Right cardiac atrium (tissue), 5 donors: ENCODE measurements at regions not wholly inside any gene's neighbourhood (a gene's known extent, or its start where the extent isn't known, plus 50 kb on each side); places are given as distances from the start of the nearest gene placed in this dataset.

Experiments used
- ATAC-seq, 2 donors: fragments of 200-7000 bp; cut with Tn5 transposase; one replicate each; pipeline versions ENCODE4 v1.8.0 to v1.9.1; 2020; ENCODE audit warnings: moderate library complexity in 2 of 2, mild to moderate bottlenecking in 1 of 2
- DNase-seq, 3 donors: peaks; one replicate each; pipeline ENCODE4 v3.0.0-alpha.2; 2020
- H3K27ac ChIP-seq: one replicate; pipeline ENCODE4 v1.5.1; 2013; ENCODE audit warnings: mild to moderate bottlenecking, low read length, control low read depth, moderate library complexity
- H3K27me3 ChIP-seq: one replicate; pipeline ENCODE4 v1.6.1; 2013; ENCODE audit not compliant: control insufficient read depth, insufficient read depth
- H3K4me1 ChIP-seq: one replicate; pipeline ENCODE4 v1.6.1; 2013; ENCODE audit warnings: low read length; ENCODE audit not compliant: control insufficient read depth, insufficient read depth
- H3K4me3 ChIP-seq: one replicate; pipeline ENCODE4 v1.5.1; 2013; ENCODE audit warnings: low read length, control low read depth
- H3K9me3 ChIP-seq: one replicate; pipeline ENCODE4 v1.6.1; 2013; ENCODE audit warnings: low read length; ENCODE audit not compliant: control insufficient read depth
- WGBS: extraction: QIAGEN DNeasy Blood & Tissue Kit; methylation state at CpG from one replicate; pipeline ENCODE4 v1.1.7; 2013; 5-methylcytosine and 5-hydroxymethylcytosine counted together
- intact Hi-C, 4 donors: fragments of 100-400 bp; cut with DNase I; formaldehyde crosslinking; loops; one replicate each; pipeline versions ENCODE4 v1.11.0 to v1.14.0; 2022 to 2023
- donor health status: healthy with polysubstance abuse.
- donor health status: DM: no; HTN: yes; CAD: no.
- donor health status: DM: no; HTN: no; CAD: no.
- donor health status: DM: no; HTN: yes; CAD: no; lungs with severe emphysema.
- donor health status: DM: yes; HTN: yes; CAD: no.

GRCh38 chr3:144073698-144074097 lies 102.1 kb downstream of the DIPK2A start:
- Histone ChIP-seq H3K4me1 (no peaks in the 10 kb centered on the region), H3K27me3 (no peaks in the 10 kb centered on the region), H3K9me3 (no peaks in the 10 kb centered on the region), H3K27ac (no peak overlapping the region), H3K4me3 (no peak overlapping the region)
- WGBS = 90% methylated on average over 1 of the region's 1 CpG
- ATAC-seq (no peak), DNase-seq (no peak)
- intact Hi-C loops = no loop called here

DNA sequence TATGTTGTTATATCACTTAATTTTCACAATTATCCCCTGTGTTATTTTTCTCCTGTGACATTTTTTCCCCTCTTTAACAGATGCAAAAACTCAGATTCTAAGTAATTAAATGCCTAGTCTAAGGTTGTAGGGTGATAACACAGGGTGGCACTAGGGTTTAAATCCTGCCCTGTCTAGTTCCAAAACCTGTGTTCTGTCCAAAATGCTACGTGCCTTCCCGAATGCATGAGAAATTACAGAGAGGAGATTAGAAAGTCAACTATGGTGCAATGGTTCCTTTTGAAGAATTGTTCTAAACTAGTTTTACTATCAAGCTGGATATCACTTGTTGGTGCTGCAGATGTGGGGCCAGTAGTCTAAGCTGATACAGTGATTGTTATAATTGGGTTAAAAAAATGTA lies 108.0 kb downstream of the DIPK2A start:
- DNase-seq (no peak), ATAC-seq (no peak)
- H3K27me3 ChIP-seq = no peaks in the 10 kb centered on the region
- 71% methylated on average over 2 of the region's 2 CpGs for WGBS
- no peaks in the 10 kb centered on the region for H3K9me3 ChIP-seq
- intact Hi-C loops = no loop called here
- H3K4me1 ChIP-seq = no peaks in the 10 kb centered on the region
- no peak overlapping the region for H3K4me3 ChIP-seq
- no peak overlapping the region for H3K27ac ChIP-seq

DNA sequence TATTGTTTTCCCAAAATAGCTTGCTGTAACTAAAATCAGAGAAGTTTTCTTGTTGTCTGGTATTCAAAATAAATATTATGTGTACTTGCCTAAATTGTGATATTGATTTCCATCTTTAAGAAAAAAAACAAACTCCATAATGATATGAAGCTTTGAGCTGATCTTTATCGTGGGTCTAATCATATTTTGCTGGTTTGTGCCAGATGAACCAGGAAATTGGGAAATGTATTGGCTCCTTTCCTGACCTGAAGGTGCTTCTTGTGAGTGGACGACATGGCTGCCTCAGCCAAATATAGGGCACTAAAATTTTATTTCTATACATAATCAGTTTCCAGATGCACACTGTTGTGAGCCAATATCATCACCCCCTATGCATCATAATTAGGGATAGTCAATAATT lies 113.3 kb downstream of the DIPK2A start:
- no peak for DNase-seq
- WGBS = 49% methylated on average over 2 of the region's 2 CpGs
- no peak for ATAC-seq
- no peak overlapping the region for H3K4me3 ChIP-seq
- no peaks in the 10 kb centered on the region for H3K4me1 ChIP-seq
- intact Hi-C loops = no loop called here
- no peak overlapping the region for H3K27ac ChIP-seq
- H3K27me3 ChIP-seq = no peaks in the 10 kb centered on the region
- H3K9me3 ChIP-seq = no peaks in the 10 kb centered on the region

DNA sequence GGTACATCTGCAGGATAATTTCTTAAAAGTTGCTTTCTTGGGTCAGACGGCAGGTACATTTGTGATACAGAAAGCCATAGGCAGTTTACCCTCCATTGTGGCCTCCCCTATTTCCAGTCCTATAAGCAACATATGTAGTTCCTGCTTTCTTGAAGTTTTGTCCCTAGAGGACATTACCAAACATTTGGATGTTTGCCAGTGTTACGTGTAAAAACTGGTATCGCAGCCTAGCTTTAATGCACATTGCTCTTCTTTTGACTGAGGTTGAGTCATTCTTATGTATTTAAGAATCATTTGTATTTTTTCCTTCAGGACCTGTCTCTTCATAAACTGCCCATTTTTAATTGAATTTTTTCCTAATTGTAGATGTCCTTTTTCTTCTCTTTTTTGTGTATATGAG lies 114.3 kb downstream of the DIPK2A start:
- WGBS = 34% methylated on average over 3 of the region's 3 CpGs
- Histone ChIP-seq H3K9me3 (no peaks in the 10 kb centered on the region), H3K27me3 (no peaks in the 10 kb centered on the region), H3K4me3 (no peak overlapping the region), H3K27ac (no peak overlapping the region), H3K4me1 (no peaks in the 10 kb centered on the region)
- DNase-seq (no peak), ATAC-seq (no peak)
- intact Hi-C loops = no loop called here

GRCh38 chr3:144096016-144096415 lies 124.4 kb downstream of the DIPK2A start:
- Histone ChIP-seq H3K27ac (no peak overlapping the region), H3K4me3 (no peak overlapping the region), H3K9me3 (no peaks in the 10 kb centered on the region), H3K27me3 (no peaks in the 10 kb centered on the region), H3K4me1 (no peaks in the 10 kb centered on the region)
- intact Hi-C loops = no loop called here
- ATAC-seq (no peak), DNase-seq (no peak)
- WGBS = 95% methylated on average over 3 of the region's 3 CpGs

GRCh38 chr3:144097163-144097562 lies 125.5 kb downstream of the DIPK2A start:
- H3K27me3 ChIP-seq = no peaks in the 10 kb centered on the region
- no peak for DNase-seq
- no peak overlapping the region for H3K27ac ChIP-seq
- intact Hi-C loops = no loop called here
- WGBS = 86% methylated on average over 2 of the region's 2 CpGs
- no peaks in the 10 kb centered on the region for H3K4me1 ChIP-seq
- ATAC-seq = no peak
- H3K4me3 ChIP-seq = no peak overlapping the region
- H3K9me3 ChIP-seq = no peaks in the 10 kb centered on the region

- ATAC-seq = no peak
- no peak for DNase-seq
- Histone ChIP-seq H3K4me1 (no peaks in the 10 kb centered on the region), H3K27ac (no peak overlapping the region), H3K4me3 (no peak overlapping the region), H3K27me3 (no peaks in the 10 kb centered on the region), H3K9me3 (no peaks in the 10 kb centered on the region)
- intact Hi-C loops = no loop called here
- 93% methylated on average over 7 of the region's 7 CpGs for WGBS
These were observed 127.1 kb downstream of the DIPK2A start for GRCh38 chr3:144098691-144099090.

- H3K4me3 ChIP-seq = no peak overlapping the region
- intact Hi-C loops = no loop called here
- DNase-seq = no peak
These were observed 130.8 kb downstream of the DIPK2A start for GRCh38 chr3:144102421-144102820.

DNA sequence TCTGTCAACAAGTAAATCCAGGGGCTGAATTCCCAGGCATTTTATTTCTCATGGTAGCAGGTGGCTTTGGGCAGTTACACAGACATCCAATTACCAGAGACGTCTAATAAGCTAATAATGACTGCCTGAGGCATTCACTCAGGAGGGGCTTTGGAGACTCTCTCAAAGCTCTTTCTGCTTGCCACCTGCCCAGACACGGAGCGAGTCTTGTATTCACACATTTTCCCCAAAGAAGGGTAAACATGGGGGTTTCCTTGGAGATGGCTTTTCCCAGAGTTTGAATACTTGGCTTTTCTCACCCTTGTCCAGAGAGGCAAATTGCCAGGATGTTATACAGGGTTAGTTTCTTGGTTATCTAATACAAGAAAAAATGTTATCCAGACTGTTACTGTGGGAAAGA lies 132.6 kb downstream of the DIPK2A start:
- 35% methylated on average over 3 of the region's 3 CpGs for WGBS
- H3K27me3 ChIP-seq = no peaks in the 10 kb centered on the region
- H3K27ac ChIP-seq = no peak overlapping the region
- ATAC-seq (no peak), DNase-seq (no peak)
- intact Hi-C loops = no loop called here
- H3K4me1 ChIP-seq = no peaks in the 10 kb centered on the region
- H3K4me3 ChIP-seq = no peak overlapping the region
- H3K9me3 ChIP-seq = no peaks in the 10 kb centered on the region

More at GRCh38 chr3:144102421-144102820, 130.8 kb downstream of the DIPK2A start:
- Histone ChIP-seq H3K4me1 (no peaks in the 10 kb centered on the region), H3K27ac (no peak overlapping the region), H3K9me3 (no peaks in the 10 kb centered on the region), H3K27me3 (no peaks in the 10 kb centered on the region)
- 12% methylated on average over 1 of the region's 1 CpG for WGBS
- ATAC-seq = no peak

DNA sequence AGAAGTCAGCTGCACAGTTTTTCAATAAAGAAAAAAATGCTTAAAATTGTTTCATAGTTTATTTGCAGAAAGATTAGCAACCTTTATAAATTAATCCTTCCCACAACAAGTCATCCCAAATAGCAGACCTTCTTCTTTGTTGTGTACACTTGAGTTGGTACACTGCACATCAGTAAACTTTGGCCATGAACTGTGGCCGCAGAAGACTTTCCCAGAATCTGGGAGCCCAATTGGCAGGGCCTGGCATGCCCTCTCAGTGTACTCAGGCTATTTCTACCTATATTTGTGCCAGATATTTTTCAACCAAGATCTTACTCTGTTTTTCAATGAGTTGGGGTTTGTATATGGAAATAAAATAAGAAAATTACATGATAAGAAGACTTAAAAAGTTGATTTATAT lies 133.1 kb downstream of the DIPK2A start:
- ATAC-seq = no peak
- no peaks in the 10 kb centered on the region for H3K27me3 ChIP-seq
- H3K9me3 ChIP-seq = no peaks in the 10 kb centered on the region
- no peaks in the 10 kb centered on the region for H3K4me1 ChIP-seq
- WGBS = 75% methylated on average over 1 of the region's 1 CpG
- intact Hi-C loops = no loop called here
- DNase-seq = no peak
- no peak overlapping the region for H3K4me3 ChIP-seq
- H3K27ac ChIP-seq = no peak overlapping the region

DNA sequence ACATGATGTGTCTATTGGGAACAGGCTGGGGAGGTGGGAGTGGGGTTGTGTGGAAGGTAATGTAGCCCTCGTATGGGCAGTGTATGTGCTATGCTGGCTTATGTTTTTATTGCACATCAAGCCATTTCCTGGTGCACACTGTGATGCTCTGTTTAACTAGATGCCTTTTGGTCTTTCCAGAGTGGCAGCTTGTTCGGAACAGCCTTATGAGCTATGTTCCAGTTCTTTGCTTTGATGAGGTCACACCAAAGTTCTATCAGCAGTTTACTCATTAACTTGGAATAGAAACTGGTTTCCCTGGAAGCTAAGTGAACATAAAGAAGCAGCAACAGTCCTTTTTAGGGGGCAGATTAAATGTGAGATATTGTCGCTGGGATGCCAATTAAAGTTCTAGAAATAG lies 133.9 kb downstream of the DIPK2A start:
- intact Hi-C loops = no loop called here
- 64% methylated on average over 3 of the region's 3 CpGs for WGBS
- ATAC-seq (peak; percentile 47 to 66), DNase-seq (no peak)
- no peak overlapping the region for H3K4me3 ChIP-seq
- H3K9me3 ChIP-seq = no peaks in the 10 kb centered on the region
- H3K27me3 ChIP-seq = no peaks in the 10 kb centered on the region
- no peak overlapping the region for H3K27ac ChIP-seq
- H3K4me1 ChIP-seq = no peaks in the 10 kb centered on the region

- Histone ChIP-seq H3K9me3 (no peaks in the 10 kb centered on the region), H3K27ac (no peak overlapping the region), H3K4me1 (no peaks in the 10 kb centered on the region), H3K27me3 (no peaks in the 10 kb centered on the region), H3K4me3 (no peak overlapping the region)
- ATAC-seq (no peak), DNase-seq (no peak)
- intact Hi-C loops = no loop called here
- 78% methylated on average over 3 of the region's 3 CpGs for WGBS
These were observed 135.3 kb downstream of the DIPK2A start for GRCh38 chr3:144106970-144107369.
